ENCODE measurements at regions not wholly inside any gene's neighbourhood (a gene's known extent, or its start where the extent isn't known, plus 50 kb on each side); places are given as distances from the start of the nearest gene placed in this dataset.

DNA sequence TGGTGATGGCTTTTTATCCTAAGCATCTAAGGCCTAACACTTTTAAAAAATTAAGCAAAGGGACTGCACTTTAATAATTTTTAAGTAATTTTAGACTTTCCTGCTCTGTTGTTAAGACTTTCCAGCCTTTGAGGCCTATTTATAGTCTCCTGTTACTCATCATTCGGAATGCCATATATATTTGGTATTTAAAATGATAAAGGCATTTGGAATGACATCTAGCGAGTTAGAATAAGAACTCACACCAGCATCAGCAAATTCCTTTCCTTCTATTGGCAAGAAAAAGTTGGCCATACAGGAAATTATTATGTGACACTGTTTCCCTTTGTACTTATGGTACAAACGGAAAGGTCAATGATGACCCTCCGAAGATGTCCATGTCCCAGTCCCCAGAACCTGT, 88.1 kb upstream of the STMND1 start:
- TF ChIP-seq, protein P1, sequence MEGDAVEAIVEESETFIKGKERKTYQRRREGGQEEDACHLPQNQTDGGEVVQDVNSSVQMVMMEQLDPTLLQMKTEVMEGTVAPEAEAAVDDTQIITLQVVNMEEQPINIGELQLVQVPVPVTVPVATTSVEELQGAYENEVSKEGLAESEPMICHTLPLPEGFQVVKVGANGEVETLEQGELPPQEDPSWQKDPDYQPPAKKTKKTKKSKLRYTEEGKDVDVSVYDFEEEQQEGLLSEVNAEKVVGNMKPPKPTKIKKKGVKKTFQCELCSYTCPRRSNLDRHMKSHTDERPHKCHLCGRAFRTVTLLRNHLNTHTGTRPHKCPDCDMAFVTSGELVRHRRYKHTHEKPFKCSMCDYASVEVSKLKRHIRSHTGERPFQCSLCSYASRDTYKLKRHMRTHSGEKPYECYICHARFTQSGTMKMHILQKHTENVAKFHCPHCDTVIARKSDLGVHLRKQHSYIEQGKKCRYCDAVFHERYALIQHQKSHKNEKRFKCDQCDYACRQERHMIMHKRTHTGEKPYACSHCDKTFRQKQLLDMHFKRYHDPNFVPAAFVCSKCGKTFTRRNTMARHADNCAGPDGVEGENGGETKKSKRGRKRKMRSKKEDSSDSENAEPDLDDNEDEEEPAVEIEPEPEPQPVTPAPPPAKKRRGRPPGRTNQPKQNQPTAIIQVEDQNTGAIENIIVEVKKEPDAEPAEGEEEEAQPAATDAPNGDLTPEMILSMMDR (conservative IDR thresholded peaks at IDR 0.05; ENCODE audit: low read length): no peak
- TF ChIP-seq EZH2phosphoT487 (IDR thresholded peaks at IDR 0.05; ENCODE audit: borderline replicate concordance, low read depth, low read length): no peak
